ENCODE measurements at regions not wholly inside any gene's neighbourhood (a gene's known extent, or its start where the extent isn't known, plus 50 kb on each side); places are given as distances from the start of the nearest gene placed in this dataset.

DNA sequence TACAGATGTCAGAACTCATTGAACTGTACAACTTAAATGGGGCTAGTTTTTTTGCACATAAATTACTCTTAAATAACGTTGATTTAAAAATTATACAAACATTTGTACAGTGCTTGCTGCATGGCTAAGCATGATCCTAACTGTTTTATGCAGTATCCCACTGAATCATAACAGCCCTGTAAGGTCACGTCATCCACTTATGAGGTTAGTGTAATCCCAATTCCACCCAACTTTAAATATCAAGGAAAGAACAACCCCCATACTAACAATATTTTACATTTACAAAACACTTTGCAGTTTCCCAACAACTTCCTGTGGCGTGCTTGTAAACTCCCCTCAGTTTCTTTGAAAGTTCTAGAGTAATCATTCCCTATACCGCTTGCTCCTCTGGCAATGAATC, 190.1 kb upstream of the SALL1 start:
- no peaks in the 10 kb centered on the region for H4K20me1 ChIP-seq (replicated peaks; ENCODE audit: insufficient read depth)
- H3K4me1 ChIP-seq (ENCODE audit: insufficient read depth): no peaks in the 10 kb centered on the region
- Mint-ChIP-seq H3K4me3 (no peak overlapping the region), H3K27ac (no peak overlapping the region), H3K4me1 (peaks cover 7% of the 10 kb centered on the region; the same call in 2 of the 3 replicates), H3K9me3 (peaks cover 3% of the 10 kb centered on the region; the same call in 2 of the 3 replicates), H3K27me3 (ENCODE audit: insufficient read depth, low read depth, poor library complexity) (no peaks in the 10 kb centered on the region), H3K36me3 (ENCODE audit: low read depth) (no peaks in the 10 kb centered on the region)
- H3K27ac ChIP-seq (ENCODE audit: low read depth): no peak overlapping the region
- no peak overlapping the region for H3K4me3 ChIP-seq
- no peak overlapping the region for H2AFZ ChIP-seq
- H3K27me3 ChIP-seq (ENCODE audit: insufficient read depth): no peaks in the 10 kb centered on the region
- H3K79me2 ChIP-seq (replicated peaks; ENCODE audit: insufficient read depth): no peaks in the 10 kb centered on the region
- no peaks in the 10 kb centered on the region for H3K36me3 ChIP-seq (ENCODE audit: insufficient read depth)
- no peaks in the 10 kb centered on the region for H3K9me2 ChIP-seq (ENCODE audit: insufficient read depth)
- TF ChIP-seq NANOG (IDR thresholded peaks at IDR 0.05; ENCODE audit: borderline replicate concordance) (no peak), JUNB (IDR thresholded peaks at IDR 0.05; ENCODE audit: unreplicated experiment) (no peak), EZH2phosphoT487 (IDR thresholded peaks at IDR 0.05; ENCODE audit: unreplicated experiment) (no peak), CREB1 (CRISPR knock-in tag; IDR thresholded peaks at IDR 0.05; ENCODE audit: low read depth) (no peak), ZNF114 (CRISPR knock-in tag; IDR thresholded peaks at IDR 0.05) (no peak)
- DNase-seq (ENCODE audit: low spot score): no peak
- ATAC-seq: no peak
- no peaks in the 10 kb centered on the region for H3F3A ChIP-seq (replicated peaks; ENCODE audit: low read depth)
- H3K4me2 ChIP-seq: no peak overlapping the region

DNA sequence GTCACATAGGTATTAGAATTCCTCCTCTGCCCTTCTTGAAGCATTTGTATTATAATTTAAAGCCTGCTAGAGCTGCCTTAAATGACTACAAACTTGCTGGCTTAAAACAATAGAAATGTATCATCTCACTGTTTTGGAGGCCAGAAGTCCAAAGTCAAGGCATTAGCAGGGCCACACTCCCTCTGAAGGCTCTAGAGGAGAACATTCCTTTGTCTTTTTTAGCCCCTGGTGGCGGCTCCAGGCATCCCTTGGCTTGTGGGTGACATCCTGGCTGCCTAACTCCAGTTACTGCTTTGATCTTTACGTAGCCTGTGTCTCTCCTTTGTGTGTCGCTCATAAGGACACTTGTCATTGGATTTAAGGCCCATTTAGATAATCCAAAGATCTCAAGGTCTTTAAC, 186.6 kb upstream of the SALL1 start:
- H3K9me2 ChIP-seq (ENCODE audit: insufficient read depth): no peaks in the 10 kb centered on the region
- no peaks in the 10 kb centered on the region for H3K36me3 ChIP-seq (ENCODE audit: insufficient read depth)
- Mint-ChIP-seq H3K4me3 (no peak overlapping the region), H3K36me3 (ENCODE audit: low read depth) (no peaks in the 10 kb centered on the region), H3K4me1 (peaks cover 7% of the 10 kb centered on the region; the same call in 2 of the 3 replicates), H3K27me3 (ENCODE audit: insufficient read depth, low read depth, poor library complexity) (no peaks in the 10 kb centered on the region), H3K27ac (no peak overlapping the region), H3K9me3 (peaks cover 6% of the 10 kb centered on the region; the same call in 2 of the 3 replicates)
- 0 out of 2 replicates have a peak overlapping the region, but pooled peaks have one; percentile 23 for H2AFZ ChIP-seq
- TF ChIP-seq, protein P1, sequence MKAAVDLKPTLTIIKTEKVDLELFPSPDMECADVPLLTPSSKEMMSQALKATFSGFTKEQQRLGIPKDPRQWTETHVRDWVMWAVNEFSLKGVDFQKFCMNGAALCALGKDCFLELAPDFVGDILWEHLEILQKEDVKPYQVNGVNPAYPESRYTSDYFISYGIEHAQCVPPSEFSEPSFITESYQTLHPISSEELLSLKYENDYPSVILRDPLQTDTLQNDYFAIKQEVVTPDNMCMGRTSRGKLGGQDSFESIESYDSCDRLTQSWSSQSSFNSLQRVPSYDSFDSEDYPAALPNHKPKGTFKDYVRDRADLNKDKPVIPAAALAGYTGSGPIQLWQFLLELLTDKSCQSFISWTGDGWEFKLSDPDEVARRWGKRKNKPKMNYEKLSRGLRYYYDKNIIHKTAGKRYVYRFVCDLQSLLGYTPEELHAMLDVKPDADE (IDR thresholded peaks at IDR 0.05): no peak
- TF ChIP-seq, protein P2, sequence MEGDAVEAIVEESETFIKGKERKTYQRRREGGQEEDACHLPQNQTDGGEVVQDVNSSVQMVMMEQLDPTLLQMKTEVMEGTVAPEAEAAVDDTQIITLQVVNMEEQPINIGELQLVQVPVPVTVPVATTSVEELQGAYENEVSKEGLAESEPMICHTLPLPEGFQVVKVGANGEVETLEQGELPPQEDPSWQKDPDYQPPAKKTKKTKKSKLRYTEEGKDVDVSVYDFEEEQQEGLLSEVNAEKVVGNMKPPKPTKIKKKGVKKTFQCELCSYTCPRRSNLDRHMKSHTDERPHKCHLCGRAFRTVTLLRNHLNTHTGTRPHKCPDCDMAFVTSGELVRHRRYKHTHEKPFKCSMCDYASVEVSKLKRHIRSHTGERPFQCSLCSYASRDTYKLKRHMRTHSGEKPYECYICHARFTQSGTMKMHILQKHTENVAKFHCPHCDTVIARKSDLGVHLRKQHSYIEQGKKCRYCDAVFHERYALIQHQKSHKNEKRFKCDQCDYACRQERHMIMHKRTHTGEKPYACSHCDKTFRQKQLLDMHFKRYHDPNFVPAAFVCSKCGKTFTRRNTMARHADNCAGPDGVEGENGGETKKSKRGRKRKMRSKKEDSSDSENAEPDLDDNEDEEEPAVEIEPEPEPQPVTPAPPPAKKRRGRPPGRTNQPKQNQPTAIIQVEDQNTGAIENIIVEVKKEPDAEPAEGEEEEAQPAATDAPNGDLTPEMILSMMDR (conservative IDR thresholded peaks at IDR 0.05; ENCODE audit: low read depth in 2 of 2): peak; percentile 42 to 59
- TF ChIP-seq NANOG (IDR thresholded peaks at IDR 0.05; ENCODE audit: borderline replicate concordance): no peak
- TF ChIP-seq, protein P3, sequence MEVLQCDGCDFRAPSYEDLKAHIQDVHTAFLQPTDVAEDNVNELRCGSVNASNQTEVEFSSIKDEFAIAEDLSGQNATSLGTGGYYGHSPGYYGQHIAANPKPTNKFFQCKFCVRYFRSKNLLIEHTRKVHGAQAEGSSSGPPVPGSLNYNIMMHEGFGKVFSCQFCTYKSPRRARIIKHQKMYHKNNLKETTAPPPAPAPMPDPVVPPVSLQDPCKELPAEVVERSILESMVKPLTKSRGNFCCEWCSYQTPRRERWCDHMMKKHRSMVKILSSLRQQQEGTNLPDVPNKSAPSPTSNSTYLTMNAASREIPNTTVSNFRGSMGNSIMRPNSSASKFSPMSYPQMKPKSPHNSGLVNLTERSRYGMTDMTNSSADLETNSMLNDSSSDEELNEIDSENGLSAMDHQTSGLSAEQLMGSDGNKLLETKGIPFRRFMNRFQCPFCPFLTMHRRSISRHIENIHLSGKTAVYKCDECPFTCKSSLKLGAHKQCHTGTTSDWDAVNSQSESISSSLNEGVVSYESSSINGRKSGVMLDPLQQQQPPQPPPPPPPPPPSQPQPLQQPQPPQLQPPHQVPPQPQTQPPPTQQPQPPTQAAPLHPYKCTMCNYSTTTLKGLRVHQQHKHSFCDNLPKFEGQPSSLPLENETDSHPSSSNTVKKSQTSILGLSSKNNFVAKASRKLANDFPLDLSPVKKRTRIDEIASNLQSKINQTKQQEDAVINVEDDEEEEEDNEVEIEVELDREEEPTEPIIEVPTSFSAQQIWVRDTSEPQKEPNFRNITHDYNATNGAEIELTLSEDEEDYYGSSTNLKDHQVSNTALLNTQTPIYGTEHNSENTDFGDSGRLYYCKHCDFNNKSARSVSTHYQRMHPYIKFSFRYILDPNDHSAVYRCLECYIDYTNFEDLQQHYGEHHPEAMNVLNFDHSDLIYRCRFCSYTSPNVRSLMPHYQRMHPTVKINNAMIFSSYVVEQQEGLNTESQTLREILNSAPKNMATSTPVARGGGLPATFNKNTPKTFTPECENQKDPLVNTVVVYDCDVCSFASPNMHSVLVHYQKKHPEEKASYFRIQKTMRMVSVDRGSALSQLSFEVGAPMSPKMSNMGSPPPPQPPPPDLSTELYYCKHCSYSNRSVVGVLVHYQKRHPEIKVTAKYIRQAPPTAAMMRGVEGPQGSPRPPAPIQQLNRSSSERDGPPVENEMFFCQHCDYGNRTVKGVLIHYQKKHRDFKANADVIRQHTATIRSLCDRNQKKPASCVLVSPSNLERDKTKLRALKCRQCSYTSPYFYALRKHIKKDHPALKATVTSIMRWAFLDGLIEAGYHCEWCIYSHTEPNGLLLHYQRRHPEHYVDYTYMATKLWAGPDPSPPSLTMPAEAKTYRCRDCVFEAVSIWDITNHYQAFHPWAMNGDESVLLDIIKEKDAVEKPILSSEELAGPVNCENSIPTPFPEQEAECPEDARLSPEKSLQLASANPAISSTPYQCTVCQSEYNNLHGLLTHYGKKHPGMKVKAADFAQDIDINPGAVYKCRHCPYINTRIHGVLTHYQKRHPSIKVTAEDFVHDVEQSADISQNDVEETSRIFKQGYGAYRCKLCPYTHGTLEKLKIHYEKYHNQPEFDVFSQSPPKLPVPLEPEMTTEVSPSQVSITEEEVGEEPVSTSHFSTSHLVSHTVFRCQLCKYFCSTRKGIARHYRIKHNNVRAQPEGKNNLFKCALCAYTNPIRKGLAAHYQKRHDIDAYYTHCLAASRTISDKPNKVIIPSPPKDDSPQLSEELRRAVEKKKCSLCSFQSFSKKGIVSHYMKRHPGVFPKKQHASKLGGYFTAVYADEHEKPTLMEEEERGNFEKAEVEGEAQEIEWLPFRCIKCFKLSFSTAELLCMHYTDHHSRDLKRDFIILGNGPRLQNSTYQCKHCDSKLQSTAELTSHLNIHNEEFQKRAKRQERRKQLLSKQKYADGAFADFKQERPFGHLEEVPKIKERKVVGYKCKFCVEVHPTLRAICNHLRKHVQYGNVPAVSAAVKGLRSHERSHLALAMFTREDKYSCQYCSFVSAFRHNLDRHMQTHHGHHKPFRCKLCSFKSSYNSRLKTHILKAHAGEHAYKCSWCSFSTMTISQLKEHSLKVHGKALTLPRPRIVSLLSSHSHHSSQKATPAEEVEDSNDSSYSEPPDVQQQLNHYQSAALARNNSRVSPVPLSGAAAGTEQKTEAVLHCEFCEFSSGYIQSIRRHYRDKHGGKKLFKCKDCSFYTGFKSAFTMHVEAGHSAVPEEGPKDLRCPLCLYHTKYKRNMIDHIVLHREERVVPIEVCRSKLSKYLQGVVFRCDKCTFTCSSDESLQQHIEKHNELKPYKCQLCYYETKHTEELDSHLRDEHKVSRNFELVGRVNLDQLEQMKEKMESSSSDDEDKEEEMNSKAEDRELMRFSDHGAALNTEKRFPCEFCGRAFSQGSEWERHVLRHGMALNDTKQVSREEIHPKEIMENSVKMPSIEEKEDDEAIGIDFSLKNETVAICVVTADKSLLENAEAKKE (CRISPR knock-in tag; IDR thresholded peaks at IDR 0.05): peak; percentile 47; the same call in 1 of the 2 replicates
- TF ChIP-seq, protein P4, sequence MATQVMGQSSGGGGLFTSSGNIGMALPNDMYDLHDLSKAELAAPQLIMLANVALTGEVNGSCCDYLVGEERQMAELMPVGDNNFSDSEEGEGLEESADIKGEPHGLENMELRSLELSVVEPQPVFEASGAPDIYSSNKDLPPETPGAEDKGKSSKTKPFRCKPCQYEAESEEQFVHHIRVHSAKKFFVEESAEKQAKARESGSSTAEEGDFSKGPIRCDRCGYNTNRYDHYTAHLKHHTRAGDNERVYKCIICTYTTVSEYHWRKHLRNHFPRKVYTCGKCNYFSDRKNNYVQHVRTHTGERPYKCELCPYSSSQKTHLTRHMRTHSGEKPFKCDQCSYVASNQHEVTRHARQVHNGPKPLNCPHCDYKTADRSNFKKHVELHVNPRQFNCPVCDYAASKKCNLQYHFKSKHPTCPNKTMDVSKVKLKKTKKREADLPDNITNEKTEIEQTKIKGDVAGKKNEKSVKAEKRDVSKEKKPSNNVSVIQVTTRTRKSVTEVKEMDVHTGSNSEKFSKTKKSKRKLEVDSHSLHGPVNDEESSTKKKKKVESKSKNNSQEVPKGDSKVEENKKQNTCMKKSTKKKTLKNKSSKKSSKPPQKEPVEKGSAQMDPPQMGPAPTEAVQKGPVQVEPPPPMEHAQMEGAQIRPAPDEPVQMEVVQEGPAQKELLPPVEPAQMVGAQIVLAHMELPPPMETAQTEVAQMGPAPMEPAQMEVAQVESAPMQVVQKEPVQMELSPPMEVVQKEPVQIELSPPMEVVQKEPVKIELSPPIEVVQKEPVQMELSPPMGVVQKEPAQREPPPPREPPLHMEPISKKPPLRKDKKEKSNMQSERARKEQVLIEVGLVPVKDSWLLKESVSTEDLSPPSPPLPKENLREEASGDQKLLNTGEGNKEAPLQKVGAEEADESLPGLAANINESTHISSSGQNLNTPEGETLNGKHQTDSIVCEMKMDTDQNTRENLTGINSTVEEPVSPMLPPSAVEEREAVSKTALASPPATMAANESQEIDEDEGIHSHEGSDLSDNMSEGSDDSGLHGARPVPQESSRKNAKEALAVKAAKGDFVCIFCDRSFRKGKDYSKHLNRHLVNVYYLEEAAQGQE (IDR thresholded peaks at IDR 0.05; ENCODE audit: unreplicated experiment): no peak
- TF ChIP-seq ZNF114 (CRISPR knock-in tag; IDR thresholded peaks at IDR 0.05): no peak
- no peak for TF ChIP-seq EZH2phosphoT487 (IDR thresholded peaks at IDR 0.05; ENCODE audit: unreplicated experiment)
- H3K4me2 ChIP-seq: no peak overlapping the region
- ATAC-seq (peak; percentile 88), DNase-seq (ENCODE audit: low spot score) (peak; percentile 67)
- no peaks in the 10 kb centered on the region for H3K79me2 ChIP-seq (replicated peaks; ENCODE audit: insufficient read depth)
- H4K20me1 ChIP-seq (replicated peaks; ENCODE audit: insufficient read depth): no peaks in the 10 kb centered on the region
- no peak overlapping the region for H3K27ac ChIP-seq (ENCODE audit: low read depth)
- no peak overlapping the region for H3K4me3 ChIP-seq
- no peaks in the 10 kb centered on the region for H3F3A ChIP-seq (replicated peaks; ENCODE audit: low read depth)
- no peaks in the 10 kb centered on the region for H3K27me3 ChIP-seq (ENCODE audit: insufficient read depth)
- H3K4me1 ChIP-seq (ENCODE audit: insufficient read depth): no peaks in the 10 kb centered on the region
